GM12874 (cell line): ENCODE measurements at regions not wholly inside any gene's neighbourhood (a gene's known extent, or its start where the extent isn't known, plus 50 kb on each side); places are given as distances from the start of the nearest gene placed in this dataset.

ENCODE experiments used
- TF ChIP-seq, protein P1 (sequence below): IDR thresholded peaks from 2 replicates; pipeline ENCODE4 v1.5.1; 2011; ENCODE audit warnings: low read depth, mild to moderate bottlenecking, control low read depth, low read length, moderate library complexity; ENCODE audit not compliant: insufficient read depth

DNA sequence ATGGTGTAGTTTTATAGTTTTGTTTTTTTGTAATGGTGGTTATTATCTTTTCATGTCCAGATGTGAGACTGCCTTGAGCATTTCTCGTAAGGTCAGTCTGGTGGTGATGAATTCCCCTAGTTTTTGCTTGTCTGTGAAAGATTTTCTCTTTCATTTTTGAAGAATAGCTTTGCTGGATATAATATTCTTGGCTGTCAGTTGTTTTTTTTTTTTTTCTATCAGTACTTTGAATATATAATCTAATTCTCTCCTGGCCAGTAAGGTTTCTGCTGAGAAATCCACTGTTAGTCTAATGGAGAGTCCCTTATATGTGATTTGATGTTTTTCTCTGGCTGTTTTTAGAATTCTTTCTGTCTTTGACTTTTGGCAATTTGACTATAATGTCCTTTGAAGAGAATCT lies 106.9 kb downstream of the CARTPT start:
- TF ChIP-seq, protein P1, sequence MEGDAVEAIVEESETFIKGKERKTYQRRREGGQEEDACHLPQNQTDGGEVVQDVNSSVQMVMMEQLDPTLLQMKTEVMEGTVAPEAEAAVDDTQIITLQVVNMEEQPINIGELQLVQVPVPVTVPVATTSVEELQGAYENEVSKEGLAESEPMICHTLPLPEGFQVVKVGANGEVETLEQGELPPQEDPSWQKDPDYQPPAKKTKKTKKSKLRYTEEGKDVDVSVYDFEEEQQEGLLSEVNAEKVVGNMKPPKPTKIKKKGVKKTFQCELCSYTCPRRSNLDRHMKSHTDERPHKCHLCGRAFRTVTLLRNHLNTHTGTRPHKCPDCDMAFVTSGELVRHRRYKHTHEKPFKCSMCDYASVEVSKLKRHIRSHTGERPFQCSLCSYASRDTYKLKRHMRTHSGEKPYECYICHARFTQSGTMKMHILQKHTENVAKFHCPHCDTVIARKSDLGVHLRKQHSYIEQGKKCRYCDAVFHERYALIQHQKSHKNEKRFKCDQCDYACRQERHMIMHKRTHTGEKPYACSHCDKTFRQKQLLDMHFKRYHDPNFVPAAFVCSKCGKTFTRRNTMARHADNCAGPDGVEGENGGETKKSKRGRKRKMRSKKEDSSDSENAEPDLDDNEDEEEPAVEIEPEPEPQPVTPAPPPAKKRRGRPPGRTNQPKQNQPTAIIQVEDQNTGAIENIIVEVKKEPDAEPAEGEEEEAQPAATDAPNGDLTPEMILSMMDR: no peak

DNA sequence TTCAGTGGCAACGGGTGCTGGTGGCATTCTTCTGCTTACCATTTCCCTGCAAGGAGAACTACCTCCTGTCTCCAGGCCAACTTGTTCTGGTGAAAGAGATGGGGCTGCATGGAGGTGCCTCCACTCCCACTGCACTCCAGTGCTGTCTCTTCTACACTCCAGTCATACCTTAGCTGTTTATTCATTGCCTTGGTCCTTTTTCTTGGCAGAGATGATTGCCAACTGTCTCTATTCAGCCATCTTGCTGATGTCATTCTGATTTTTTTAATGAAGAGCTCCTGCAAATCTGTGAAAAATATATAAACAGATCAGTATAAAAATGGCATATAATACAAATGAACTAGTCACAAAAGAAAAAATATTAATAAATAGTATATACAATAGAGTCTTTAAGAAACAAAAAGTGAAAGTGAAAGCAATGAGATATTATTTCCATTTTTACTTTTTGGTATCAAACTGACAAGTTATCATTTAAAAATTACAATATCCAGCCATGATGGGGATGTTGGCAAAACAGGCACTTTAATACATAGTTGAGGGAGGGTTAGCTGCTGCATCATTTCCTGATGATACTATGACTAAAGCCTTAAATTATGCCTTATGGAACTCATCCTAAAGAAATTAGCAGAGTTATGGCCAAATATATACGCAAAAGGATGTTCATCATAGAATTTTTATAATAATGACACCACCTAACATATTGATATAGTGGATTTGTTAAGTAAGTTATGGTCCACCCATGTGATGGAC lies 109.4 kb downstream of the CARTPT start:
- TF ChIP-seq, protein P1: no peak

DNA sequence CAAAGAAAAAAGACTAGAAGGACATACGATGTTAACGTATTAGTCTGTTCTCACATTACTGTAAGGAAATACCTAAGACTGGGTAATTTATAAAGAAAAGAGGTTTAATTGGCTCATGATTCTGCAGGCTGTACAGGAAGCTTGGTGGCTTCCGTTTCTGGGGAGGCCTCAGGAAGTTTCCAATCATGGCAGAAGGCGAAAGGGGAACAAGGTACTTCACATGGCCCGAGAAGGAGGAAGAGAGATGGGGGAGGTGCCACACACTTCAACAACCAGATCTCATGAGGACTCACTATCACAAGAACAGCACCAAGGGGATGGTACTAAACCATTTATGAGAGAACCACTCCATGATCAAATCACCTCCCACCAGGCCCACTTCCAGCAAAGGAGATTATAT lies 110.1 kb downstream of the CARTPT start:
- TF ChIP-seq, protein P1: no peak

DNA sequence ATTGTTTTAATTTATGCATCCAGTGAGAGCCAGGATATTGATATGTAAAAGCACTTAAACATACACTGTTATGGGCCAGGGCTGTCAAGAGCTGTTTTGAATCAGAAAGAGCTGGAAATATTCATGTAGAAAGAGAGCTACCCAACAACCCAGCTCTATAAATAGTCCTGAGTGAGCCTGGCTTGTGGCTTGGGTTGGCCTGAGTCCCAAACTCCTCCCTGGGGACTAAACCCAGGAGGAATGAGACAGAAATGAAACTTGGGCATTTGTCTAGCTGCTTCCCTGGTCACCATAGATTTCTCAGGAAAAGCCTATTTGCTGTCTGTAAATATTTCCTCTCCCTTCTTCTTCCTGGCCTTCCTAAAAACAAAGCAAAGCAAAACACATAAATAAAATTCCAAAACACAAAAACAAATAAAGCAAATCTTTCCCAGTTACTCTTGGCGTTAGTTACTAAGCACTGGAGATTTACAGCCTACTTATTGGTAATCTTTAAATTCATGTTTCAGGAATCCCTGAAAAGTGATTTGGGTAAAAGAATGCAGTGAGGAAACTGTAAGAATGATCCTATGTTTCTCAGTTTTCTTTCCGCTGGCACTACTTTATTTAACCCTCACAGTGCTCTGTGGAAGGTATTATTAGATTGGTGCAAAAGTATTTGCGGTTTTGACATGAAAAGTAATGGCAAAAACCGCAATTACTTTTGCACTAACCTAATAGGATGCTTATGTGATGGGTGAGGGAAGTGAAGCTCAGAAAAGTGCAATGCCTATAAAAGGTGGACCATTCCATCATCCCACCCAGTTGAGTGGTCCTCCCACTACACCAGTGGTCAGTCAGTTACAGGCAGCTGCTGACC lies 111.8 kb downstream of the CARTPT start:
- TF ChIP-seq, protein P1: no peak

DNA sequence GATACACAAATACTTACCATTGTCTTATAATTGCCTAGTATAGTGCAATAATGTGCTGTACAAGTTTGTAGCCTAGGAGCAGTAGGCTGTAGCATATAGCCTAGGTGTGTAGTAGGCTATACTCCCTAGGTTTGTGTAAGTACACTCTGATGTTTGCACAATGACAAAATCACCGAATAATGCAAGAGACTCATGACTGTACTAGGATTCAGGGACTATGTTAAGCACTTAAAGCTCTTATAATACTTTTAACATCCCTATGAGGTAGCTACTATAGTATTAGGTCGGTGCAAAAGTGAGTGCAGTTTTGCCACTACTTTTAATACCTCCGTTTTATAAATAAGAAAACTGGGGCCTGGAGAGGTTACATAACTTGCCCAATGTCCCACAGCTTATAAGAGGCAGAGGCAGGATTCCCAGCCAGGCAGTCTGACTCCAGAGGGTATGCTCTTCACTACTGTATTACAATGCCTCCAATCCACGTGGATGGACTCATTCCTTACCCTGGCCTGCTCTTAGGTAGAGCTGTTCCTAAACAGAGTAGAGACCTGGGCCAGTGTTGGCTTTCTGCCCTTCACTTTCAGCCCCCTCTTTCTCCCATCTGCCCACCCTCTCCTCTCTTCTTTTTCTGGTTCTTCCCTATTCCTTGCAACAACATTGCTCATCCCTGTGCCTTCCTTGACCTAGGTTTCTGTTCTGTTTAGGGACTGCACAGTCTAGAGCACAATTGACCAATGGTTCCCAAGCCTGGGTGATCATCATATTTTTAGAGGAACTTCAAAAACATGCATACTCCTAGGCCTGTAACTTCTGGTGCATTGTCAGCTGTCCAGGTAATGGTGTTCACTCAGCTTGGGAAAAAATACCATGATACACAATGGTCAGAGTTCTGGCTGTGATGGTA lies 114.0 kb downstream of the CARTPT start:
- TF ChIP-seq, protein P1: no peak

DNA sequence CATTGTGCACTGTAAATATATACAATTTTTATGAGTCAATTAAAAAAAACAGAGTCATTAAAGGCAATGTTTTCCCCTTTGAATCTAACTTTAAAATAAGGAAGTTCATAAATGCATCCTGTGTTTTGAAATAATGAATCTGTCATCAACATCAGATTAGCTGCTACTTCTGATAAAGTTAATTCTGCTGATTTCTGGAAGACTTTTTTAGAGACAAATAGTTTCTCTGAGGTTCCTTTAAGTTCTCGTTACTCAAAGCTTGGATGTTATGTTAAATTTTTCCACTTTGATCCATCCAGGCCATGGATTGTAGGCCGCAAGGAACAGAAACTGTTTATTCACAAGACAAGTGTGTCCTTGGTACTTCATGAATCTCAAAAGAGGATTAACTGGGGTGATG lies 115.5 kb downstream of the CARTPT start:
- TF ChIP-seq, protein P1: no peak

DNA sequence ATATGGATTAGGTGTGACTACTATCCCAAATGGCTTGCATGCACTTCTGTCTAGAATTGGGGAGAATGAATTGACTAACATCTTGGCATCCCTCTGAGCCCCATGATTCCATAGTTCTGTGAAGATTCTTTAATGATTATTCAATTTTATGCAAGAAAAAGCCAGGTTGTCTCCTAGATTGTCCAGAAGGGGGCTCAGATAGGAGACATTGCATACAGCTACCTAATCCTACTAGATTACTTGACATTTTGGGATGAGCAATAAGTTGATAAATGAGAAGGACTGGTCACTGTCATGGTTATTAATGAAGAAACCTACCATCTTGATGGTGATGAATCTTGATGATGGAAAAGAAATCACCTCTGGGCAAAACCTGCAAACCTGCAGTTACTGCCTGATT lies 117.0 kb downstream of the CARTPT start:
- TF ChIP-seq, protein P1: no peak
